ENCODE measurements at regions not wholly inside any gene's neighbourhood (a gene's known extent, or its start where the extent isn't known, plus 50 kb on each side); places are given as distances from the start of the nearest gene placed in this dataset.

- no peak for TF ChIP-seq ZHX1 (conservative IDR thresholded peaks at IDR 0.05; ENCODE audit: low read length)
- no peak for TF ChIP-seq TAF15 (IDR thresholded peaks at IDR 0.05; ENCODE audit: low read depth, low read length)
- TF ChIP-seq FUS (optimal IDR thresholded peaks at IDR 0.05; ENCODE audit: low read depth, low read length) = no peak
- TF ChIP-seq DPF2 (IDR thresholded peaks at IDR 0.05) = peak; percentile 82
- no peak for TF ChIP-seq ZNF76 (CRISPR knock-in tag; IDR thresholded peaks at IDR 0.05; ENCODE audit: borderline replicate concordance)
- no peak for TF ChIP-seq THAP12 (CRISPR knock-in tag; IDR thresholded peaks at IDR 0.05)
- TF ChIP-seq MEF2D (tag; conservative IDR thresholded peaks at IDR 0.05; ENCODE audit: low read depth) = no peak
- TF ChIP-seq ZNF830 (CRISPR knock-in tag; IDR thresholded peaks at IDR 0.05) = no peak
- no peak for TF ChIP-seq SNRNP70 (optimal IDR thresholded peaks at IDR 0.05; ENCODE audit: low read depth, low read length)
- no peak for TF ChIP-seq ATF2 (CRISPR knock-in tag; IDR thresholded peaks at IDR 0.05)
- TF ChIP-seq ARID1B (IDR thresholded peaks at IDR 0.05) = peak; percentile 57
- no peak for TF ChIP-seq NUFIP1 (IDR thresholded peaks at IDR 0.05; ENCODE audit: partially characterized antibody)
- TF ChIP-seq ZBTB49 (CRISPR knock-in tag; IDR thresholded peaks at IDR 0.05; ENCODE audit: borderline replicate concordance) = no peak
- no peak for TF ChIP-seq RNF219 (CRISPR knock-in tag; IDR thresholded peaks at IDR 0.05)
- TF ChIP-seq ZNF197 (CRISPR knock-in tag; IDR thresholded peaks at IDR 0.05; ENCODE audit: low read depth) = no peak
- no peak for TF ChIP-seq ZNF445 (CRISPR knock-in tag; IDR thresholded peaks at IDR 0.05; ENCODE audit: low read depth)
- no peak for TF ChIP-seq PRMT5 (CRISPR knock-in tag; IDR thresholded peaks at IDR 0.05)
These were observed 187.4 kb downstream of the ZEB2 start (continued) for GRCh38 chr2:144332356-144333142.
